ENCODE measurements at regions not wholly inside any gene's neighbourhood (a gene's known extent, or its start where the extent isn't known, plus 50 kb on each side); places are given as distances from the start of the nearest gene placed in this dataset.

GRCh38 chr1:225707824-225708223 lies 54.9 kb upstream of the ENAH start:
- peak; percentile 32 for DNase-seq (ENCODE audit: low read depth, low spot score)

- DNase-seq (ENCODE audit: low read depth, low spot score): no peak
These were observed 56.2 kb upstream of the ENAH start for GRCh38 chr1:225709101-225709500.

- no peak for DNase-seq (ENCODE audit: low read depth, low spot score)
These were observed 57.9 kb upstream of the ENAH start for GRCh38 chr1:225710804-225711203.

- no peak for DNase-seq (ENCODE audit: low read depth, low spot score)
These were observed 58.5 kb upstream of the ENAH start for GRCh38 chr1:225711236-225711937.

- no peak for DNase-seq (ENCODE audit: low read depth, low spot score)
These were observed 59.5 kb upstream of the ENAH start for GRCh38 chr1:225712391-225712790.

GRCh38 chr1:225713281-225713680 lies 60.4 kb upstream of the ENAH start:
- DNase-seq (ENCODE audit: low read depth, low spot score): peak; percentile 68

- DNase-seq (ENCODE audit: low read depth, low spot score): no peak
These were observed 56.7 kb upstream of the SRP9 start for GRCh38 chr1:225720937-225721336.

GRCh38 chr1:225724251-225724650 lies 53.4 kb upstream of the SRP9 start:
- DNase-seq (ENCODE audit: low read depth, low spot score): no peak
